CD14-positive monocyte (primary cell): ENCODE measurements at regions not wholly inside any gene's neighbourhood (a gene's known extent, or its start where the extent isn't known, plus 50 kb on each side); places are given as distances from the start of the nearest gene placed in this dataset.

Experiments used
- DNase-seq, 3 donors: peaks; one replicate each; pipeline ENCODE4 v3.0.0-alpha.2; 2011 to 2022
- H2AFZ ChIP-seq: 2 replicates; pipeline ENCODE4 v1.6.0; 2012; ENCODE audit warnings: mild to moderate bottlenecking, low read depth, low read length, inconsistent platforms; ENCODE audit not compliant: insufficient read depth, poor library complexity, severe bottlenecking
- H3K27ac ChIP-seq, 2 donors: 1 replicate in 1 of 2; 2 replicates in 1 of 2; pipeline ENCODE4 v1.5.1; 2012 to 2013; ENCODE audit warnings: low read length in 2 of 2, control low read depth in 1 of 2, inconsistent platforms in 1 of 2, low read depth in 1 of 2, mild to moderate bottlenecking in 1 of 2
- H3K27me3 ChIP-seq, 2 donors: one replicate each; pipeline versions ENCODE4 v1.6.0 to v1.6.1; 2011 to 2013; ENCODE audit warnings: low read length in 2 of 2; ENCODE audit not compliant: control insufficient read depth in 2 of 2, insufficient read depth in 2 of 2
- H3K36me3 ChIP-seq, 2 donors: replicated peaks in 1 of 2; 1 replicate in 1 of 2; 2 replicates in 1 of 2; pipeline versions ENCODE4 v1.5.1 to v1.6.1; 2012 to 2013; ENCODE audit warnings: low read length in 2 of 2, control low read depth in 1 of 2, inconsistent platforms in 1 of 2, mild to moderate bottlenecking in 1 of 2; ENCODE audit not compliant: insufficient read depth in 2 of 2, control insufficient read depth in 1 of 2
- H3K4me1 ChIP-seq, 2 donors: 1 replicate in 1 of 2; 2 replicates in 1 of 2; pipeline versions ENCODE4 v1.5.1 to v1.6.1; 2012 to 2013; ENCODE audit warnings: low read length in 2 of 2, control low read depth in 1 of 2, inconsistent platforms in 1 of 2, mild to moderate bottlenecking in 1 of 2, moderate library complexity in 1 of 2; ENCODE audit not compliant: insufficient read depth in 2 of 2, control insufficient read depth in 1 of 2
- H3K4me2 ChIP-seq: replicated peaks from 2 replicates; pipeline ENCODE3; 2012; ENCODE audit warnings: low read length, moderate library complexity, mild to moderate bottlenecking; ENCODE audit not compliant: poor library complexity, severe bottlenecking; ENCODE audit errors: extremely low read depth
- H3K4me3 ChIP-seq, 3 experiments: fragments of 200-600 bp in 1 of 3; sonication (generic) in 1 of 3; replicated peaks in 1 of 3; 1 replicate in 2 of 3; 2 replicates in 1 of 3; pipeline ENCODE4 v1.5.1; 2011 to 2013; ENCODE audit warnings: low read length in 3 of 3, mild to moderate bottlenecking in 3 of 3, control low read depth in 2 of 3, low read depth in 2 of 3, inconsistent platforms in 1 of 3, moderate library complexity in 1 of 3
- H3K79me2 ChIP-seq: 2 replicates; pipeline ENCODE4 v1.6.0; 2012; ENCODE audit warnings: mild to moderate bottlenecking, control low read depth, inconsistent platforms, low read length, moderate library complexity; ENCODE audit not compliant: insufficient read depth
- H3K9ac ChIP-seq: 2 replicates; pipeline ENCODE4 v1.6.0; 2017; ENCODE audit warnings: low read length, mild to moderate bottlenecking; ENCODE audit not compliant: insufficient read depth, poor library complexity, severe bottlenecking
- H3K9me3 ChIP-seq, 2 donors: replicated peaks in 1 of 2; 1 replicate in 1 of 2; 2 replicates in 1 of 2; pipeline versions ENCODE4 v1.5.1 to v1.6.1; 2012 to 2013; ENCODE audit warnings: low read length in 2 of 2, control low read depth in 1 of 2; ENCODE audit not compliant: control insufficient read depth in 1 of 2, insufficient read depth in 1 of 2
- H4K20me1 ChIP-seq: 2 replicates; pipeline ENCODE4 v1.6.0; 2012; ENCODE audit warnings: mild to moderate bottlenecking, low read length, control low read depth, moderate library complexity; ENCODE audit not compliant: insufficient read depth
- H3K27ac Mint-ChIP-seq, 7 donors: one replicate each; pipeline ENCODE4 v1.8.0; 2020; ENCODE audit warnings: mild to moderate bottlenecking in 7 of 7, mixed read lengths in 7 of 7, moderate library complexity in 6 of 7, inconsistent platforms in 2 of 7
- H3K27me3 Mint-ChIP-seq, 3 donors: one replicate each; pipeline ENCODE4 v1.8.0; 2021 to 2022; ENCODE audit warnings: low read depth in 3 of 3, mild to moderate bottlenecking in 3 of 3, mixed read lengths in 3 of 3, moderate library complexity in 3 of 3, inconsistent platforms in 1 of 3
- H3K36me3 Mint-ChIP-seq, 2 donors: one replicate each; pipeline ENCODE4 v1.8.0; 2020; ENCODE audit warnings: mixed read lengths in 2 of 2, inconsistent platforms in 1 of 2, mild to moderate bottlenecking in 1 of 2
- H3K4me1 Mint-ChIP-seq: one replicate; pipeline ENCODE4 v1.8.0; 2020; ENCODE audit warnings: mild to moderate bottlenecking, mixed read lengths
- H3K4me3 Mint-ChIP-seq, 2 donors: one replicate each; pipeline ENCODE4 v1.8.0; 2020; ENCODE audit warnings: mild to moderate bottlenecking in 2 of 2, mixed read lengths in 2 of 2, moderate library complexity in 1 of 2
- H3K9me3 Mint-ChIP-seq, 7 donors: one replicate each; pipeline ENCODE4 v1.8.0; 2020 to 2022; ENCODE audit warnings: mixed read lengths in 7 of 7, mild to moderate bottlenecking in 6 of 7, moderate library complexity in 6 of 7, inconsistent platforms in 2 of 7
- WGBS: methylation state at CpG from one replicate; pipeline ENCODE4 v1.1.5; 2013; ENCODE audit warnings: missing lambda C conversion rate; ENCODE audit not compliant: insufficient coverage; 5-methylcytosine and 5-hydroxymethylcytosine counted together
- intact Hi-C, 2 donors: fragments of 100-400 bp; cut with micrococcal nuclease; formaldehyde crosslinking; loops; one replicate each; pipeline versions ENCODE4 v1.15.0 to v1.15.1; 2023
- TF ChIP-seq, protein P1 (sequence below): fragments of 200-600 bp; IDR thresholded peaks from one replicate; pipeline ENCODE4 v1.8.0; 2022; ENCODE audit warnings: antibody characterized with exemption, mild to moderate bottlenecking

GRCh38 chr4:124152132-124152531 lies 560.4 kb downstream of the ANKRD50 start:
- TF ChIP-seq, protein P1, sequence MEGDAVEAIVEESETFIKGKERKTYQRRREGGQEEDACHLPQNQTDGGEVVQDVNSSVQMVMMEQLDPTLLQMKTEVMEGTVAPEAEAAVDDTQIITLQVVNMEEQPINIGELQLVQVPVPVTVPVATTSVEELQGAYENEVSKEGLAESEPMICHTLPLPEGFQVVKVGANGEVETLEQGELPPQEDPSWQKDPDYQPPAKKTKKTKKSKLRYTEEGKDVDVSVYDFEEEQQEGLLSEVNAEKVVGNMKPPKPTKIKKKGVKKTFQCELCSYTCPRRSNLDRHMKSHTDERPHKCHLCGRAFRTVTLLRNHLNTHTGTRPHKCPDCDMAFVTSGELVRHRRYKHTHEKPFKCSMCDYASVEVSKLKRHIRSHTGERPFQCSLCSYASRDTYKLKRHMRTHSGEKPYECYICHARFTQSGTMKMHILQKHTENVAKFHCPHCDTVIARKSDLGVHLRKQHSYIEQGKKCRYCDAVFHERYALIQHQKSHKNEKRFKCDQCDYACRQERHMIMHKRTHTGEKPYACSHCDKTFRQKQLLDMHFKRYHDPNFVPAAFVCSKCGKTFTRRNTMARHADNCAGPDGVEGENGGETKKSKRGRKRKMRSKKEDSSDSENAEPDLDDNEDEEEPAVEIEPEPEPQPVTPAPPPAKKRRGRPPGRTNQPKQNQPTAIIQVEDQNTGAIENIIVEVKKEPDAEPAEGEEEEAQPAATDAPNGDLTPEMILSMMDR: no peak
- Histone ChIP-seq H3K4me1 (no peaks in the 10 kb centered on the region), H2AFZ (no peak overlapping the region), H3K4me3 (no peak overlapping the region), H4K20me1 (no peaks in the 10 kb centered on the region), H3K79me2 (no peaks in the 10 kb centered on the region), H3K27me3 (no peaks in the 10 kb centered on the region), H3K27ac (no peak overlapping the region), H3K4me2 (no peak overlapping the region), H3K36me3 (no peaks in the 10 kb centered on the region), H3K9me3 (no peaks in the 10 kb centered on the region), H3K9ac (no peak overlapping the region)
- H3K4me1 Mint-ChIP-seq: no peaks in the 10 kb centered on the region
- DNase-seq: no peak
- H3K4me3 Mint-ChIP-seq: no peak overlapping the region
- peaks cover 0 to 2% (median 0%) of the 10 kb centered on the region in 3 donors for H3K27me3 Mint-ChIP-seq
- H3K36me3 Mint-ChIP-seq: no peaks in the 10 kb centered on the region
- no peak overlapping the region for H3K27ac Mint-ChIP-seq
- intact Hi-C loops: no loop called here
- H3K9me3 Mint-ChIP-seq: peaks cover 0 to 4% (median 0%) of the 10 kb centered on the region in 7 donors
- no CpG with 5 or more reads among the region's 8 CpGs for WGBS

- Histone ChIP-seq H3K9me3 (peaks cover 3 to 4% of the 10 kb centered on the region in 2 donors), H3K4me2 (no peak overlapping the region), H3K27me3 (no peaks in the 10 kb centered on the region), H4K20me1 (no peaks in the 10 kb centered on the region), H3K36me3 (no peaks in the 10 kb centered on the region), H3K4me3 (no peak overlapping the region), H3K79me2 (no peaks in the 10 kb centered on the region), H2AFZ (no peak overlapping the region), H3K4me1 (no peaks in the 10 kb centered on the region), H3K27ac (no peak overlapping the region), H3K9ac (no peak overlapping the region)
- Mint-ChIP-seq H3K9me3 (peaks cover 0 to 10% (median 3%) of the 10 kb centered on the region in 7 donors), H3K36me3 (no peaks in the 10 kb centered on the region), H3K4me3 (no peak overlapping the region), H3K4me1 (no peaks in the 10 kb centered on the region), H3K27ac (no peak overlapping the region), H3K27me3 (peaks cover 0 to 2% (median 0%) of the 10 kb centered on the region in 3 donors)
- TF ChIP-seq, protein P1: no peak
- 100% methylated on average over 1 of the region's 1 CpG for WGBS
- intact Hi-C loops: no loop called here
- no peak for DNase-seq
Observed at GRCh38 chr4:124155239-124155638, 557.3 kb downstream of the ANKRD50 start.
